PC-9 (cell line): ENCODE measurements at regions not wholly inside any gene's neighbourhood (a gene's known extent, or its start where the extent isn't known, plus 50 kb on each side); places are given as distances from the start of the nearest gene placed in this dataset.

ENCODE experiments used
- CTCF ChIP-seq: fragments of 200-600 bp; sonication (generic); conservative IDR thresholded peaks from 2 replicates; pipeline ENCODE4 v1.6.1; 2017; ENCODE audit warnings: mixed run types, antibody characterized with exemption, mild to moderate bottlenecking, moderate library complexity
- EZH2 ChIP-seq: fragments of 200-600 bp; sonication (generic); IDR thresholded peaks from 2 replicates; pipeline ENCODE4 v1.8.0; 2017; ENCODE audit warnings: antibody characterized with exemption, low read depth

- TF ChIP-seq CTCF (no peak), EZH2 (no peak)
These were observed 162.6 kb upstream of the AUTS2 start for GRCh38 chr7:69435711-69436110.
